ENCODE measurements at regions not wholly inside any gene's neighbourhood (a gene's known extent, or its start where the extent isn't known, plus 50 kb on each side); places are given as distances from the start of the nearest gene placed in this dataset.
A peak's percentile ranks its signal among the peaks of the same experiment; 100 is the strongest.

DNA sequence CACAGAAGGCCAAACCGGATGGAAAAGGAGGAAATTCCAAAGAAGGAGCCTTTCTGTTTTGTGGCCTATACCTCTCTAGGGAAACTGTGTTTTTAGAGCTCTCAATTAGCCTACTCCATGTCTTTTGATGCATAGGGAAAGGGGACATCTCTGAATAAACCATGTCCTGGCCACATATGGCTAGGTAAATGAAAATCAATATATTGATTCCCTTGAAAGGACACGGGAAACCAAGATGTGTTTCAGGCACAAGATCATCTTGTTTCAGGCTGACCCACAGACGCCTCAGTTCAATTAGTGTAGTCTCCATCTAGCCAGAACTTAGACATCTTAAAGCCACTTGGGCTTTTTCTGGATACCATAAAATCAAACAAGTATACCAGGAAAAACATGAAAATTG, 363.1 kb downstream of the ENC1 start:
- DNase-seq (ENCODE audit: low read depth), result no peak
- Histone ChIP-seq H3K36me3 (ENCODE audit: control insufficient read depth, insufficient read depth, low read length, severe bottlenecking) (no peaks in the 10 kb centered on the region), H3K9ac (ENCODE audit: low read length) (no peak overlapping the region), H3K4me1 (ENCODE audit: control insufficient read depth, insufficient read depth, low read length) (peaks cover 39% of the 10 kb centered on the region), H3K9me3 (ENCODE audit: control insufficient read depth, low read length) (no peaks in the 10 kb centered on the region), H3K27me3 (replicated peaks; ENCODE audit: control insufficient read depth, insufficient read depth, low read length) (no peaks in the 10 kb centered on the region), H3K4me3 (ENCODE audit: low read length) (no peak overlapping the region)

DNA sequence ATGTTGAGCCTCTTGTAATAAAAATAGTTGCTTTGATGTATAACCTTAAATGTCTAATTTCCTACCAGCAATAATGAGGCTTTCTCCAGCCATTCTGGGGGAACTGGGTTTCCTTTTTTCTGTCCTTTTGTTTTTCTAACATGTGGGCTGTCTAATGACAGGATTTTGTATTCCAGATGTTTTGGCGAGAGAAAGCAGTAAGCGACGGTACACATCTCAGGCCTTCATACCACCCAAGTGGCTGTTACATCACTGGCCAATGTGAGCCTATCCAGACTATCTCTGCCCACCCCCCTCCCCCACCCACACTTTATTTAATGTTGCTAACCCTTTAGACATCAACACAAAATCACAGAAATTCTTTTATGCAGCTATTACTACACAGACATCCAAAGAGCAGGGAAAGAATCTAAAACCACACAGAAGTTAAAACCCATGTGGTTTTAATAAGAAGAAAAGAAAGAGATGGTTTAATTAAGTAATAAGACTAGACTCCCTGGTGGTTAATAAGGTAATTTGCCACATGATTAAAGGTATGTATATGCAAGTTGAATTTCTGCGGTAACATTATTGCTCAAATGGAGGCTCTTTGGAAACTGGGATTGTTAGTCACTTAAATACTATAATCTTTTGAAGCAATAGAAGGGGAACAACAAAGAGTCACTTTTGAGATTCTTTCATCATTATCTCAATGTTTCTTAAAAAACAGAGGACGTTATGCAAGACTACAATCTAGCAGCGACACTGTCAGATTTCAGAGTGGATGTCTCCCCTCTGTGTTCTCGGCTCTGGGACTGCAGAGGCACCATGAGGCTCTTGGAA, 365.1 kb downstream of the ENC1 start:
- peak overlapping the region; percentile 17 for H3K4me3 ChIP-seq (ENCODE audit: low read length)
- no peaks in the 10 kb centered on the region for H3K9me3 ChIP-seq (ENCODE audit: control insufficient read depth, low read length)
- no peaks in the 10 kb centered on the region for H3K36me3 ChIP-seq (ENCODE audit: control insufficient read depth, insufficient read depth, low read length, severe bottlenecking)
- H3K9ac ChIP-seq (ENCODE audit: low read length), result peak overlapping the region; percentile 40
- DNase-seq (ENCODE audit: low read depth), result peak; percentile 61
- peaks cover 46% of the 10 kb centered on the region for H3K4me1 ChIP-seq (ENCODE audit: control insufficient read depth, insufficient read depth, low read length)
- H3K27me3 ChIP-seq (replicated peaks; ENCODE audit: control insufficient read depth, insufficient read depth, low read length), result no peaks in the 10 kb centered on the region

DNA sequence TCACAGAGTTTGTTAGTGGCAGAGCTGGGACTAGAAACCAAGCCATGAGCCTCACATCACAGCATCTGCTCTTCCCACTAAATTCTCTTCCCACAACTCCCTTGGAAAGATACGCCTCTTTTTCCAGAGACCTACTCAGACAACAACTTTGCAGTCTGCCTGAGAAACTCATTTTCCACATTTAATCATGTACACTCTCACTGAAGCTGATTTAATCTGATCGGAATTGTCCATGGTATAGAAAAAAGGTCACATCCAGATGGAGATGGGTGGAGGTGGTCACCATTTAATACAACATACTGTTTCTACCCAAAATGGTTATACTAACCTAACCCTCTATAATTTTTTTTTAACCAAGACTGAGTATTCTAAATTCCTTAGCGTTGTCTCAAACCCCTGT, 366.2 kb downstream of the ENC1 start:
- no peak overlapping the region for H3K4me3 ChIP-seq (ENCODE audit: low read length)
- DNase-seq (ENCODE audit: low read depth), result no peak
- no peak overlapping the region for H3K9ac ChIP-seq (ENCODE audit: low read length)
- no peaks in the 10 kb centered on the region for H3K27me3 ChIP-seq (replicated peaks; ENCODE audit: control insufficient read depth, insufficient read depth, low read length)
- no peaks in the 10 kb centered on the region for H3K36me3 ChIP-seq (ENCODE audit: control insufficient read depth, insufficient read depth, low read length, severe bottlenecking)
- peaks cover 42% of the 10 kb centered on the region for H3K4me1 ChIP-seq (ENCODE audit: control insufficient read depth, insufficient read depth, low read length)
- H3K9me3 ChIP-seq (ENCODE audit: control insufficient read depth, low read length), result no peaks in the 10 kb centered on the region

DNA sequence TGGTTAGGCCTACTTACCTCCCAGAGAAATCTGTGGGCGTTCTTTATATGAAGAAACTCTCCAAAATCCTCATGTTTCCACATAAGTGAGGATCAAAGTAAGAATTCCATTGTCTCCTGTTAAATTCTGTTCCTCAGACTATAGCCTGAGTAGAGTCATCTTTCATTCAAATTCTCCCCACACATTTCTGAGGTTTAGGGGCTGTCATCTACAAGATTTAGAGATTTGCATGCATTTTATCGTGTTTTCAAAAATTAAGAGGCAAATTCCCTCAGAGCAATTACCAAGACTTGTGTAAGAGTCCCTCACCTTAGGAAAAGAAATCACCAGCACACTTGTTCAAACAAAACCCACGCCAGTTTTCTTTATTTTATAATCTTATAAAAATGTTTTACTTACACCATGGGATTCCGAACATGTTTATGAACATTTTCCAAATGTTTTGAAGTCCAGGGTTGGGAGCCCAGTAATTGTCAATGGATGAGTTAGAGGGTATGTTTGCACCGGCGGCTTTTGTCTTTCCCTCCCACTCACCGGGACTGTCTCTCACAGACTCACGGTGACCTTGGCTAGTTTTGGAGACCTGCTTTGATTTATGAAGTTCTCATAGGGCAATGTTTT, 367.6 kb downstream of the ENC1 start:
- H3K27me3 ChIP-seq (replicated peaks; ENCODE audit: control insufficient read depth, insufficient read depth, low read length), result no peaks in the 10 kb centered on the region
- H3K4me1 ChIP-seq (ENCODE audit: control insufficient read depth, insufficient read depth, low read length), result peaks cover 33% of the 10 kb centered on the region
- no peaks in the 10 kb centered on the region for H3K36me3 ChIP-seq (ENCODE audit: control insufficient read depth, insufficient read depth, low read length, severe bottlenecking)
- no peak overlapping the region for H3K4me3 ChIP-seq (ENCODE audit: low read length)
- DNase-seq (ENCODE audit: low read depth), result no peak
- no peaks in the 10 kb centered on the region for H3K9me3 ChIP-seq (ENCODE audit: control insufficient read depth, low read length)
- H3K9ac ChIP-seq (ENCODE audit: low read length), result no peak overlapping the region

DNA sequence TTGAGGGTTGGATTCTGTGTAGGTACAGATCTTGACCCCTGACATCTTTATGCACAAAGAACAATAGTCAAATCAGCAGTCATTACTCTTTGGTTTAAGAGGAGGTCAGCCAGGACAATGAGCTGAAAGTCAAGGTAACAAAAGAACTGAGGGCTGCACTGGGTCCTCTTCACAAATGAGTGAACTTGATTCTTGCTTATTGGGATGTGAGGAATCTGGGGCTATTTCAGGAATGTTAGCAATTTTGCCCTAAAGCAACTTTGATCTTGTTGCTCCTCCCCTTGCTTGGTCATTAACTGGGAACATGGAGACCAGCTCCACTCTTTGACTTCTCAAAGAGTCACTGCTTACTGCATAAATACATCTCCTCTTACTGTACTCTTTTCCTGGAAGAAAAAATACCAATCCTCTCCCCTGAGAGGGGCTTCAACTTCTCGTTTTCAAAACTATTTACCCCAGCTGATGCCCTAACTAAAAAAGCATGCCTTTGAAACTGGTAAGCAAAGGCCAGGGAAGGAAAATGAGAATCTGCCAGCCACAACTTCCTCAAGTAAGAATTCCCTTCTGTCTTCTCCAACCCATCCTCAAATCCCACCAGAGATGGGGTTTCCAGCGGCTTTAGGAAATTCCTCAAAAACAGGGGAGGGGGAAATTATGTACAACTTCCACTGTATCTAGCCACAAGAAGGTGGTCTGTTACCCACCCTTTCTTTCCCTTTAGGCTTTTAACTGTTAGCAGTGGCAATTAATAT, 368.3 kb downstream of the ENC1 start:
- no peaks in the 10 kb centered on the region for H3K9me3 ChIP-seq (ENCODE audit: control insufficient read depth, low read length)
- peak; percentile 50 for DNase-seq (ENCODE audit: low read depth)
- peaks cover 29% of the 10 kb centered on the region for H3K4me1 ChIP-seq (ENCODE audit: control insufficient read depth, insufficient read depth, low read length)
- H3K36me3 ChIP-seq (ENCODE audit: control insufficient read depth, insufficient read depth, low read length, severe bottlenecking), result no peaks in the 10 kb centered on the region
- no peak overlapping the region for H3K9ac ChIP-seq (ENCODE audit: low read length)
- no peaks in the 10 kb centered on the region for H3K27me3 ChIP-seq (replicated peaks; ENCODE audit: control insufficient read depth, insufficient read depth, low read length)
- no peak overlapping the region for H3K4me3 ChIP-seq (ENCODE audit: low read length)

GRCh38 chr5:74268297-74268696, 372.2 kb downstream of the ENC1 start:
- no peaks in the 10 kb centered on the region for H3K9me3 ChIP-seq (ENCODE audit: control insufficient read depth, low read length)
- no peak for DNase-seq (ENCODE audit: low read depth)
- H3K4me3 ChIP-seq (ENCODE audit: low read length), result no peak overlapping the region
- no peak overlapping the region for H3K9ac ChIP-seq (ENCODE audit: low read length)
- peaks cover 7% of the 10 kb centered on the region for H3K4me1 ChIP-seq (ENCODE audit: control insufficient read depth, insufficient read depth, low read length)
- no peaks in the 10 kb centered on the region for H3K27me3 ChIP-seq (replicated peaks; ENCODE audit: control insufficient read depth, insufficient read depth, low read length)
- H3K36me3 ChIP-seq (ENCODE audit: control insufficient read depth, insufficient read depth, low read length, severe bottlenecking), result no peaks in the 10 kb centered on the region

DNA sequence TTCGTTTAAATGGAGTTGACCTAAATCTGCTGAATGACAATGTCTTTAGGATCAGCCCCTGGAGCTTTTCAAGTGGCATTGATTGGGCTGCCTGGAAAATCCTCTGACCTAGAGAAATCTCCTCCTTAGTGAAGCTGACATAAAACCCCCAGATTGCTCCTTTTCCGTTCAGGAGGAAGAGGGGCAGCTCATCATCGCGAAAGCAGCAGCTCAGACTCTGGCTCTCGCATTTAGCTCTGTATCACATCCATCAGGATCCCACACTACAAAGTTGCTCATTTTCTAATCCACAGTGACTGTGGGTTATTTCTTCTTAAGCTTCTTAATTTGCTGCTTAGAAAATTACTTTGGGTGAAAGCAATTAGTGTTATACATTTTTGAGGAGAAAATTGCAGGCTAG, 373.7 kb downstream of the ENC1 start:
- H3K9ac ChIP-seq (ENCODE audit: low read length), result no peak overlapping the region
- no peaks in the 10 kb centered on the region for H3K27me3 ChIP-seq (replicated peaks; ENCODE audit: control insufficient read depth, insufficient read depth, low read length)
- H3K4me1 ChIP-seq (ENCODE audit: control insufficient read depth, insufficient read depth, low read length), result peaks cover 1% of the 10 kb centered on the region
- H3K9me3 ChIP-seq (ENCODE audit: control insufficient read depth, low read length), result no peaks in the 10 kb centered on the region
- no peaks in the 10 kb centered on the region for H3K36me3 ChIP-seq (ENCODE audit: control insufficient read depth, insufficient read depth, low read length, severe bottlenecking)
- no peak for DNase-seq (ENCODE audit: low read depth)
- H3K4me3 ChIP-seq (ENCODE audit: low read length), result no peak overlapping the region

DNA sequence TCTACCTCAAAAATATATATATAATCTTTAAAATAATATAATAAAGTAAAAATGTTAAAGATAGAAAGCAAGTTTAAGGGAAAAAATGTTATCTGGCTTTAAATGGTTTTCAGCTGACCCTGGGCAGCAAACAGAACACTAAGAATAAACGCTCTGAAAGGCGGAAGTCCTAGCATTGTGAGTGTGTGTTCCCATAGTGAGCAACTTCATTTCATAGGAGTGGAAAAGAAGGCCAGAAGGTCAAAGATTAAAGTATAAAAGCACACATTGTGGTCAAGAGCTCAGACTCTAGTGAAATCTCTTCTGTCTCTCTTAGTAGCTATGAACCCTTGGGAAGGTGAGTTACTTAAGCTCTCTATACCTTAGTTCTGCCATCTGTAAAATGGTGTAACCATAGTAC, 374.4 kb downstream of the ENC1 start:
- Histone ChIP-seq H3K27me3 (replicated peaks; ENCODE audit: control insufficient read depth, insufficient read depth, low read length) (no peaks in the 10 kb centered on the region), H3K9me3 (ENCODE audit: control insufficient read depth, low read length) (no peaks in the 10 kb centered on the region), H3K9ac (ENCODE audit: low read length) (no peak overlapping the region), H3K4me1 (ENCODE audit: control insufficient read depth, insufficient read depth, low read length) (no peaks in the 10 kb centered on the region), H3K36me3 (ENCODE audit: control insufficient read depth, insufficient read depth, low read length, severe bottlenecking) (no peaks in the 10 kb centered on the region), H3K4me3 (ENCODE audit: low read length) (no peak overlapping the region)
- no peak for DNase-seq (ENCODE audit: low read depth)

GRCh38 chr5:74262544-74263207, 377.9 kb downstream of the ENC1 start:
- Histone ChIP-seq H3K36me3 (ENCODE audit: control insufficient read depth, insufficient read depth, low read length, severe bottlenecking) (no peaks in the 10 kb centered on the region), H3K4me1 (ENCODE audit: control insufficient read depth, insufficient read depth, low read length) (peaks cover 6% of the 10 kb centered on the region), H3K9ac (ENCODE audit: low read length) (no peak overlapping the region), H3K9me3 (ENCODE audit: control insufficient read depth, low read length) (no peaks in the 10 kb centered on the region), H3K4me3 (ENCODE audit: low read length) (no peak overlapping the region), H3K27me3 (replicated peaks; ENCODE audit: control insufficient read depth, insufficient read depth, low read length) (no peaks in the 10 kb centered on the region)
- DNase-seq (ENCODE audit: low read depth), result no peak

DNA sequence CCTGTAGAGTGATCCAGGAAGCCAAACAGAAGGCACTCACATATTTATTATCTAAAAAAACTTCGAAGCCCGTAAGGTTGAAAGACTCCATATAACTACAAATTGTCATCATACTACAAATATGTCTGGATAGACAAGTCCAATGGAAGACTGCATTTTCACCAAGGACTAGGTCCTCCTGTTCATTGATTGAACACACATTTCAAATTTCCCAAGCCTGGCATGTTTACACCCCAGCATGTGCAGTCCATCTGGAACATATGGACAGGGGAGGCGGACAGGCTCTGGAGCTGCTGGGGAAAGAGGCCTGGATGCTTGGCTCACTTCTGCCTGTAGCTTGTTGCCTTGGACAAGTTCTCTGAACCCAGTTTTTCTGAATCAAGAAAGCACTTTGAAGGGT, 378.7 kb downstream of the ENC1 start:
- Histone ChIP-seq H3K27me3 (replicated peaks; ENCODE audit: control insufficient read depth, insufficient read depth, low read length) (no peaks in the 10 kb centered on the region), H3K9ac (ENCODE audit: low read length) (no peak overlapping the region)
- DNase-seq (ENCODE audit: low read depth), result peak; percentile 46

DNA sequence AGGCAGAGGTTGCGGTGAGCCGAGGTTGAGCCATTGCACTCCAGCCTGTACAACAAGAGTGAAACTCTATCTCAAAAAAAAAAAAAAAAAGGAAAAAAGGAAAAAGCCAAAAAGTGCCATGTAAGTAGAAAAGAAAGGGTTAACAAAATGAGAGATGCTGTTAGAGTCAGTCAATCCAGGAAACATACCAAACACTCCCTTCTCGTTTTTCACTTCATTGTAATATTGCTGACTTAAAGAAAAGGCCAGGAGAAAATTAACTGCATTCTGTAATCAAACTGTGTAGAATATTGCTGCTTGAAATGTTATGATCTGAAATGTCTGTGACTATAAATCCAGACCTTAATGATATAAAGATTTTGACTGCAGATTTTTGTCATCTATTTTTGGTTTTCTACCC, 379.1 kb downstream of the ENC1 start:
- Histone ChIP-seq H3K27me3 (replicated peaks; ENCODE audit: control insufficient read depth, insufficient read depth, low read length) (no peaks in the 10 kb centered on the region), H3K36me3 (ENCODE audit: control insufficient read depth, insufficient read depth, low read length, severe bottlenecking) (no peaks in the 10 kb centered on the region)
- DNase-seq (ENCODE audit: low read depth), result peak; percentile 30

More for the DNA sequence above, 378.7 kb downstream of the ENC1 start:
- H3K4me1 ChIP-seq (ENCODE audit: control insufficient read depth, insufficient read depth, low read length), result peaks cover 14% of the 10 kb centered on the region
- no peaks in the 10 kb centered on the region for H3K36me3 ChIP-seq (ENCODE audit: control insufficient read depth, insufficient read depth, low read length, severe bottlenecking)
- no peak overlapping the region for H3K4me3 ChIP-seq (ENCODE audit: low read length)
- H3K9me3 ChIP-seq (ENCODE audit: control insufficient read depth, low read length), result no peaks in the 10 kb centered on the region

More for the DNA sequence above, 379.1 kb downstream of the ENC1 start:
- Histone ChIP-seq H3K4me3 (ENCODE audit: low read length) (no peak overlapping the region), H3K4me1 (ENCODE audit: control insufficient read depth, insufficient read depth, low read length) (peaks cover 17% of the 10 kb centered on the region), H3K9me3 (ENCODE audit: control insufficient read depth, low read length) (no peaks in the 10 kb centered on the region), H3K9ac (ENCODE audit: low read length) (no peak overlapping the region)

All from adipocyte (in vitro differentiated cells).